ENCODE measurements at regions not wholly inside any gene's neighbourhood (a gene's known extent, or its start where the extent isn't known, plus 50 kb on each side); places are given as distances from the start of the nearest gene placed in this dataset.
"Not testable (repeated sequence)": the region's sequence is repeated elsewhere in the genome, so short reads cannot be mapped to it uniquely, and the experiment has no call there.

DNA sequence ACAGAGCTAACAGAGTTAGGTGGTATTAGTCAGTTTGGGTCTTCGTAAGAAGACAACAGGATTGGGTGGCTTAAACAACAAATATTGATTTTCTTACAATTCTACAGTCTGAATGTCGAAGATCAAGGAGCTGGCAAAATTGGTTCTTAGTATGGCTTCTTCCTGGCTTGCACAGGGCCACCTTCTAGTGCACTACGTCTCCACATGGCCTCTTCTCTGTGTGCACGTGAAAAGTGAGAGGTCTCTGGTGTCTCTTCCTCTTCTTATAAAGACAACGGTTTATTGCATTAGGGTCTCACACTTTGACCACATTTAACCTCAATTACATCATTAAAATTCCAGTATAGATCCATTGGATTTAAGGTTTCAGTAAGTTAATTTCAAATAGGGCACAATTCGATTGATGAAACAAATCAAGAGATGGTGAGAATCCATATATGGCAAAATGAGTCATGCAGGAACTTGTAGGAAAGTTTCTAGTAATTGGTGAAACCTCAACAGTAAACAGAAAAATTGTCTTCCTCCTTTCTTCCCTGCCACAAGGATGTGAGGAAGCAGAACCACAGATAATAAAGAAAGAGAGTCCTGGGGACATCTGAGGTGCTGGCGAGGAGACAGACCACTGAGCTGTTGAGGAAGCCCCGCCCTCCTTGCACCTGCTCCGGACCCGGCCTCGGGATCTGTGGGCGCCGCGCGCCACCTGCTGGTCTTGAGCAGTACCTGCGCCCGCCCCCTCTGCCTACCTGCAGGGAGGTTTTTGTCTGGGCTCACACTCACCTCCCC, 846.7 kb downstream of the TMEM121 start:
- no peak overlapping the region for H3K27ac ChIP-seq
- peak; percentile 47 for DNase-seq (ENCODE audit: low spot score)
- POLR2A ChIA-PET (ENCODE audit: low non-redundant PET): no interaction called here
- CTCF ChIA-PET: interaction anchor here (0.6 to 1.2 kb wide), 3 partner anchors 93 to 429 kb away, joined by 3 to 7 read pairs (median 4); no protein-coding TSS in a partner anchor
- TF ChIP-seq, protein P1, sequence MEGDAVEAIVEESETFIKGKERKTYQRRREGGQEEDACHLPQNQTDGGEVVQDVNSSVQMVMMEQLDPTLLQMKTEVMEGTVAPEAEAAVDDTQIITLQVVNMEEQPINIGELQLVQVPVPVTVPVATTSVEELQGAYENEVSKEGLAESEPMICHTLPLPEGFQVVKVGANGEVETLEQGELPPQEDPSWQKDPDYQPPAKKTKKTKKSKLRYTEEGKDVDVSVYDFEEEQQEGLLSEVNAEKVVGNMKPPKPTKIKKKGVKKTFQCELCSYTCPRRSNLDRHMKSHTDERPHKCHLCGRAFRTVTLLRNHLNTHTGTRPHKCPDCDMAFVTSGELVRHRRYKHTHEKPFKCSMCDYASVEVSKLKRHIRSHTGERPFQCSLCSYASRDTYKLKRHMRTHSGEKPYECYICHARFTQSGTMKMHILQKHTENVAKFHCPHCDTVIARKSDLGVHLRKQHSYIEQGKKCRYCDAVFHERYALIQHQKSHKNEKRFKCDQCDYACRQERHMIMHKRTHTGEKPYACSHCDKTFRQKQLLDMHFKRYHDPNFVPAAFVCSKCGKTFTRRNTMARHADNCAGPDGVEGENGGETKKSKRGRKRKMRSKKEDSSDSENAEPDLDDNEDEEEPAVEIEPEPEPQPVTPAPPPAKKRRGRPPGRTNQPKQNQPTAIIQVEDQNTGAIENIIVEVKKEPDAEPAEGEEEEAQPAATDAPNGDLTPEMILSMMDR (conservative IDR thresholded peaks at IDR 0.05; ENCODE audit: low read depth): peak; percentile 82

DNA sequence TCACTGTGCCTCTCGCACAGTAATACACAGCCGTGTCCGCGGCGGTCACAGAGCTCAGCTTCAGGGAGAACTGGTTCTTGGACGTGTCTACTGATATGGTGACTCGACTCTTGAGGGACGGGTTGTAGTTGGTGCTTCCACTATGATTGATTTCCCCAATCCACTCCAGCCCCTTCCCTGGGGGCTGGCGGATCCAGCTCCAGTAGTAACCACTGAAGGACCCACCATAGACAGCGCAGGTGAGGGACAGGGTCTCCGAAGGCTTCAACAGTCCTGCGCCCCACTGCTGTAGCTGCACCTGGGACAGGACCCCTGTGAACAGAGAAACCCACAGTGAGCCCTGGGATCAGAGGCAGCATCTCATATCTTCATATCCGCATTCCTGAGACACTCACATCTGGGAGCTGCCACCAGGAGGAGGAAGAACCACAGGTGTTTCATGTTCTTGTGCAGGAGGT, 847.3 kb downstream of the TMEM121 start:
- POLR2A ChIA-PET (ENCODE audit: low non-redundant PET); DNase-seq (ENCODE audit: low spot score); H3K27ac ChIP-seq: not testable (repeated sequence)
- CTCF ChIA-PET: interaction anchor here (0.6 to 1.2 kb wide), 3 partner anchors 93 to 429 kb away, joined by 4 to 7 read pairs (median 4); no protein-coding TSS in a partner anchor
- TF ChIP-seq, protein P1 (conservative IDR thresholded peaks at IDR 0.05; ENCODE audit: low read depth): peak; percentile 47

DNA sequence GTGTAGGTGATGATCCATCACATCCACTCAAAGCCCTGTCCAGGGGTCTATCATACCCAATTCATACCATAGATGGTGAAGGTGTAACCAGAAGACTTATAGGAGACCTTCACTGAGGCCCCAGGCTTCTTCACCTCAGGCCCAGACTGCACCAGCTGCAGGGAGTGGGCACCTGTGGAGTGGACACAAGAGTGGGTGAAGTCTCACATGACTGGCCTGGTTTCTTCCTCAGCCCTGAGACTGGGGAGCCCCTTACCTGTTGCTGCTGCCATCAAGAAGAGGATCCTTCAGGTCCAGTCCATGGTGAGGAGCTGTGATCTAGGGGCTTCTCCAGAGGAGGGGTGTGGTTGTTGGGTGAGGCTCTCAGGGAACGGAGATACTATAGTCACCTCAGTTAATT, 851.0 kb downstream of the TMEM121 start:
- ChIA-PET CTCF (no interaction called here), POLR2A (ENCODE audit: low non-redundant PET) (no interaction called here)
- TF ChIP-seq, protein P1 (conservative IDR thresholded peaks at IDR 0.05; ENCODE audit: low read depth): no peak
- DNase-seq (ENCODE audit: low spot score): no peak
- H3K27ac ChIP-seq: no peak overlapping the region

DNA sequence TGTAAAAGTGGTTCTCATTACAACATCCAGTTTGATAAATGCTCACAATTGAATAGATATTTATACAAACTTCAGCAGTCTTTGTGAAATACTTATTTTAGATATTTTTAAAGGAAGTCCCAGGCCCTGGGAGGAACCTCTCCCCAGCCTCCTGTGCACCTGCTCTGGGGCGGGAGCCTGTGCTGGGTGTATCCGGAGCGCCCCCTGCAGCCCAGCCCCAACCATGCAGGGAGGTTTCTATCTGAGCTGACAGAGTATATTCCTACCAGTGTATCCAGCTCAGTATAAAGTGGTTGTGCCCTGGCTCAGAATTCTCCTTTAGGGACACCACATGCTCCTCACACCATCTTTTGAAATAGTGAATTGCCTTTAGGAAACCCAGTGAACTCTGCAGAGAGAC, 851.8 kb downstream of the TMEM121 start:
- TF ChIP-seq, protein P1 (conservative IDR thresholded peaks at IDR 0.05; ENCODE audit: low read depth): no peak
- no peak for DNase-seq (ENCODE audit: low spot score)
- CTCF ChIA-PET: interaction anchor here (0.6 kb wide), 1 partner anchor 75 kb away, joined by 3 read pairs; no protein-coding TSS in a partner anchor
- POLR2A ChIA-PET (ENCODE audit: low non-redundant PET): no interaction called here
- no peak overlapping the region for H3K27ac ChIP-seq

DNA sequence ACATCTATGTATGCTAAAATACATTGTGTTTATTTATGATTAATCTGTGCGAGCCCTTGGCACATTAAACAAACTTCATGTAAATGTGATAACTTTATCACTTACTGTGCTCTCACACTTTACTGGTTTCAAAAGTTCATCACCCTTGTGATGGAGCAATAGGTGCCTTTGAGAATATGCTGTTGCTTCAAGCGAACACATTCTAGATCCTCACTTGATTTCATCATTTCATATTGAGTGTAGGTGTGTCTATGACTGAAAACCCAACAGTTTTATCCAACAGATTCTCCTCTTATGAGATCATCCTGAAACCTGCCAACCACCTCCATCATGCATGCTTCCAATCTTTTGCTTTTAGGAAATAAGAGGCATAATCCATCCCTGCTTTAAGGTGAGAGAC, 854.4 kb downstream of the TMEM121 start:
- ChIA-PET CTCF (no interaction called here), POLR2A (ENCODE audit: low non-redundant PET) (no interaction called here)
- H3K27ac ChIP-seq: no peak overlapping the region
- TF ChIP-seq, protein P1 (conservative IDR thresholded peaks at IDR 0.05; ENCODE audit: low read depth): no peak
- DNase-seq (ENCODE audit: low spot score): no peak

DNA sequence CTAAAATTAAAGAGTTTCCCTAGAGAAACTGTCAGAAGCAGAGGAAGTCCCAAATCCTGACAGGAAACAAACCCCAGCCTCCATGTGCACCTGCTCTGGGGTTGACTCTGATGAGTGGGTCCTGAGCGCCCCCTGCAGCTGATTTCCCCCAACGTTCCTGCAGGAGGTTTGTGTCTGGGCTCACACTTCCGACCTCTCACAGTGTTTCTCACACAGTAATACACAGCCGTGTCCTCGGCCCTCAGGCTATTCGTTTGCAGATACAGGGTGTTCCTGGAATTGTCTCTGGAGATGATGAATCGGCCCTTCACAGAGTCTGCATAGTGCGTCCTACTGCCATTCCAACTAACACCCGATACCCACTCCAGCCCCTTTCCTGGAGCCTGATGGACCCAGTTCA, 862.8 kb downstream of the TMEM121 start:
- DNase-seq (ENCODE audit: low spot score); POLR2A ChIA-PET (ENCODE audit: low non-redundant PET); H3K27ac ChIP-seq; CTCF ChIA-PET: not testable (repeated sequence)

DNA sequence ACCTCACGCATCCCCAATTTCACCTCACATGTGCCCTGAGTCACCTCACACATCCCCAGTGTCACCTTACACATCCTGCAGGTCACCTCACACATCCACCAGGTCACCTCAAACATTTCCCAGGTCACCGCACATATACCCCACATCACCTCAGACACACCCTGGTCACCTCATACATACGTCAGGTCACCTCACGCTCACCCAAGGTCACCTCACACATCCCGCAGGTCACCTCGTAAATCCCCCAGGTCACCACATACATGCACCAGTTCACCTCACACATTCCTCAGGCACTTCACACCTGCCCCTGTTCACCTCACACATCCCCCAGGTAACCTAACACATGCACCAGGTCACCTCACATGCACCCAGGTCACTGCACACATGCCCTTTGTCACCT, 864.0 kb downstream of the TMEM121 start:
- POLR2A ChIA-PET (ENCODE audit: low non-redundant PET): no interaction called here
- TF ChIP-seq, protein P1 (conservative IDR thresholded peaks at IDR 0.05; ENCODE audit: low read depth): no peak
- DNase-seq (ENCODE audit: low spot score): no peak
- CTCF ChIA-PET: no interaction called here
- no peak overlapping the region for H3K27ac ChIP-seq
